ENCODE measurements at regions not wholly inside any gene's neighbourhood (a gene's known extent, or its start where the extent isn't known, plus 50 kb on each side); places are given as distances from the start of the nearest gene placed in this dataset.

- no peak overlapping the region for H3K4me3 ChIP-seq (ENCODE audit: low read depth, low read length)
- DNase-seq (ENCODE audit: low read depth), result no peak
- no peak for TF ChIP-seq CTCF (IDR thresholded peaks at IDR 0.05; ENCODE audit: insufficient read depth, low read depth, low read length)
These were observed 231.9 kb upstream of the SALL1 start for GRCh38 chr16:51382940-51383339.

GRCh38 chr16:51382211-51382610 lies 231.1 kb upstream of the SALL1 start:
- H3K4me3 ChIP-seq (ENCODE audit: low read depth, low read length), result no peak overlapping the region
- TF ChIP-seq CTCF (IDR thresholded peaks at IDR 0.05; ENCODE audit: insufficient read depth, low read depth, low read length), result no peak
- DNase-seq (ENCODE audit: low read depth), result no peak

GRCh38 chr16:51376080-51376479 lies 225.0 kb upstream of the SALL1 start:
- no peak overlapping the region for H3K4me3 ChIP-seq (ENCODE audit: low read depth, low read length)
- no peak for TF ChIP-seq CTCF (IDR thresholded peaks at IDR 0.05; ENCODE audit: insufficient read depth, low read depth, low read length)
- no peak for DNase-seq (ENCODE audit: low read depth)

DNA sequence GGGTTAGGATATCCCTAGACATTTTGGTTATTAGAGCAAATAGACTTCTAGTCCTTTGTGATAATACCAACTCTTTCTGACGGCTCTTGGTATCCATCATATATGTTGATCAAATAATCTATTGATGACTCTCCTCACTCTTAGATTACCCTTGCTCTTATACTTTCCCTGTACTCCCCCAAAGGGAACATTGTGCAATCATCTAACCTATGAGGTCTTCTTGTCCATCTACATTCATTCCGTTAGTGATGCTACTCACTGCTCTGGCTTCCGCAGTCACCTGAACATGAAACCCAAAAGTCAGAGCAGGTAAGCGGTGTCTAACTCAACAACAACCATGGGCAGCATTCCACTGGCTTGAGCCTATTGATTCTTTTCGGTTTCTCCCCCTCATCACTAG lies 223.7 kb upstream of the SALL1 start:
- no peak overlapping the region for H3K4me3 ChIP-seq (ENCODE audit: low read depth, low read length)
- DNase-seq (ENCODE audit: low read depth), result no peak
- TF ChIP-seq CTCF (IDR thresholded peaks at IDR 0.05; ENCODE audit: insufficient read depth, low read depth, low read length), result no peak

DNA sequence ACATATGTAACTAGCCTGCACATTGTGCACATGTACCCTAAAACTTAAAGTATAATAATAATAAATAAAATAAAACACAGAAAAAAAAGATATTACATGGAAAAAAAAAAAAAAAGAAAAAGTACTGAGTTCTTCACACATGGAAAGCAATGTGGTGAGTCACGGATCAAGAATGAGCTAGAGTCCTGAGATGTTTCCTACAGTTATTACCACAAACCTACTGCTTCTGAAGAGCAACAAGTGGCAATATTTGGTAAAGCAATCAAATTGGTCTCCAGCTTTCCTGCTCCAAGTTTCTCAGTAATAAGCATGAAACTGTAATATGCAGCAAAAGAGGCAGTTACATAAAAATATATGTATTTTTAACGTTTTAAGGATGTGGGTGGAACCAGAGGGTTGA lies 223.3 kb upstream of the SALL1 start:
- no peak overlapping the region for H3K4me3 ChIP-seq (ENCODE audit: low read depth, low read length)
- DNase-seq (ENCODE audit: low read depth), result peak; percentile 67
- TF ChIP-seq CTCF (IDR thresholded peaks at IDR 0.05; ENCODE audit: insufficient read depth, low read depth, low read length), result no peak

- no peak overlapping the region for H3K4me3 ChIP-seq (ENCODE audit: low read depth, low read length)
- TF ChIP-seq CTCF (IDR thresholded peaks at IDR 0.05; ENCODE audit: insufficient read depth, low read depth, low read length), result no peak
These were observed 214.6 kb upstream of the SALL1 start for GRCh38 chr16:51365715-51366114.

GRCh38 chr16:51359141-51359955 lies 208.3 kb upstream of the SALL1 start:
- DNase-seq (ENCODE audit: low read depth), result peak; percentile 2
- no peak for TF ChIP-seq CTCF (IDR thresholded peaks at IDR 0.05; ENCODE audit: insufficient read depth, low read depth, low read length)
- no peak overlapping the region for H3K4me3 ChIP-seq (ENCODE audit: low read depth, low read length)

More at GRCh38 chr16:51365715-51366114, 214.6 kb upstream of the SALL1 start:
- DNase-seq (ENCODE audit: low read depth), result no peak
